ENCODE measurements at regions not wholly inside any gene's neighbourhood (a gene's known extent, or its start where the extent isn't known, plus 50 kb on each side); places are given as distances from the start of the nearest gene placed in this dataset.
"Not testable (repeated sequence)": the region's sequence is repeated elsewhere in the genome, so short reads cannot be mapped to it uniquely, and the experiment has no call there.

DNA sequence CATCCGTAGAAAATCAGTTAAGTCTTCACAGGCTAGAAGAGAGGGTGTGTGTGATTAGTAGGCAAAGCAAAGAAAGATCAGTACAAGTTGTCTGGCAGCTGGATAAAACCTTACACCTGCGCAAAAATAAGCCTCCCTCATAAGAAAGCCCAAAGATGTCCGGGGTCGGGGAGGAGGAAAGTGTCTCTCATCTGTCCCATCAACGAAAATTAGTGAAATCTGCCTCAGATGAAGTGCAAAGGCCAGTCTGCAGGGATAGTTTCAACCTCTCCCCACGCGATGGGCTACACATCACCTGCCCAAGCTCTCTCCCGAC lies 333.9 kb downstream of the SRGAP2C start:
- Histone ChIP-seq H3K27me3 (ENCODE audit: insufficient read depth, insufficient read length) (no peaks in the 10 kb centered on the region), H3K9me3 (ENCODE audit: insufficient read depth, low read length) (0 out of 2 replicates have a peak, but pooled peaks cover 3% of the 10 kb centered on the region), H3K4me3 (ENCODE audit: insufficient read length, low read depth) (peak overlapping the region; percentile 72), H3K4me1 (ENCODE audit: insufficient read depth, insufficient read length) (no peaks in the 10 kb centered on the region), H3K9ac (ENCODE audit: insufficient read length, low read depth) (peak overlapping the region; percentile 84), H3K36me3 (ENCODE audit: insufficient read depth, insufficient read length, low read length) (no peaks in the 10 kb centered on the region)
- TF ChIP-seq ZNF274 (IDR thresholded peaks at IDR 0.05; ENCODE audit: low read depth, low read length): no peak
- no peak for TF ChIP-seq YY1 (IDR thresholded peaks at IDR 0.05; ENCODE audit: insufficient read depth, insufficient read length)
- no peak for TF ChIP-seq SUZ12 (IDR thresholded peaks at IDR 0.05; ENCODE audit: extremely low read depth, insufficient read depth, insufficient read length)
- DNase-seq (ENCODE audit: low read depth, low spot score): no peak

DNA sequence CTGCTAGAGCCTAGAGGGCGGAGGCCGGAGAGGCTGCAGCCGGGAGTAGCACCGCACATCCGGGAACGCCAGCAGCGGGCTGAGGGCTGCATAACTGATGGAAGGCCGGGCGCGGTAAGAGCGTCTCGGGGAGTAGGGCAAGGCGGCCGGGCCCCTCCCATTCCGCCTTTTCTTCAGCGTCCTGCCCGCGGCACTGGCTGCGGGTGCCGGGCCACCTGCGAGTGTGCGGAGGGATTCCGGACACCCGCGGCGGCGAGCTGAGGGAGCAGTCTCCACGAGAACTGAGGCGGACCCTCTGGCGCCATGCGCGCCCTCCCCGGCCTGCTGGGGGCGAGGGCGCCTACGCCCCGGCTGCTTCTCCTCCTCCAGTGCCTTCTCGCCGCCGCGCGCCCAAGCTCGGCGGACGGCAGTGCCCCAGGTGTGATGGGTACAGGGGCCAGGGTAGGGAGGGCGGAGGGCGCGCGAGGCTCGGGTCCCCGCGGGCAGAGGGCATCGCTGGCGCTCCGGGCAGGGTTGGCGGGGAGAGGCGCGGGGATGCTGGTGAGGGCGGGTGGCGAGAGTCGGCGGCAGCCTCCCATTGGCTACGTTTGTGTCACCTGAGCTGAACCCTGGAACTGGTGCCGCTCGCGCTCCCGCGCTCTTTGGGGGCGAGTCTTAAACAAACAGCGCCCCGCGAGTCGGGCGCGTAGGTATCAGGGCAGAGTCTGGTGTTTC lies 334.4 kb downstream of the SRGAP2C start:
- Histone ChIP-seq H3K36me3 (ENCODE audit: insufficient read depth, insufficient read length, low read length) (no peaks in the 10 kb centered on the region), H3K9ac (ENCODE audit: insufficient read length, low read depth) (peak overlapping the region; percentile 84), H3K4me1 (ENCODE audit: insufficient read depth, insufficient read length) (no peaks in the 10 kb centered on the region), H3K9me3 (ENCODE audit: insufficient read depth, low read length) (0 out of 2 replicates have a peak, but pooled peaks cover 3% of the 10 kb centered on the region), H3K27me3 (ENCODE audit: insufficient read depth, insufficient read length) (no peaks in the 10 kb centered on the region), H3K4me3 (ENCODE audit: insufficient read length, low read depth) (peak overlapping the region; percentile 72)
- TF ChIP-seq SUZ12 (IDR thresholded peaks at IDR 0.05; ENCODE audit: extremely low read depth, insufficient read depth, insufficient read length) (no peak), YY1 (IDR thresholded peaks at IDR 0.05; ENCODE audit: insufficient read depth, insufficient read length) (no peak), ZNF274 (IDR thresholded peaks at IDR 0.05; ENCODE audit: low read depth, low read length) (no peak)
- DNase-seq (ENCODE audit: low read depth, low spot score): peak; percentile 85

DNA sequence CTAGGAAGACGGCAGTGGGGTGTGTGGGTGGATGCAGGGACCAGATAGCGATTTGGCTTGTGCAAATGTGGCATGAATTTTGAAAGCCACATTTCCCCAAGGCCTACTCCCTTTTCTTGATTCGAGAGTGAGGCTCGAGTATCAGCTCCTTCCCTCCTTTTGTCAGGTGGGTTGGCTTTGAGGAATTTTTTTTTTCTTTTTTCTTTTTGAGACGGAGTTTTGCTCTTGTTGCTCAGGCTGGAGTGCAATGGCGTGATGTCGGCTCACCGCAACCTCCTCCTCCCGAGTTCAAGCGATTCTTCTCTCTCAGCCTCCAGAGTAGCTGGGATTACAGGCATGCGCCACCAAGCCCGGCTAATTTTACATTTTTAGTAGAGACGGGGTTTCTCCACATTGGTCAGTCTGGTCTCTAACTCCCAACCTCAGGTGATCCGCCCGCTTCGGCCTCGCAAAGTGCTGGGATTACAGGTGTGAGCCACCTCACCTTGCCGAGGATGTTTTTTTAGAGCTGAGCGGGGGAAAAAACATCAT lies 335.0 kb downstream of the SRGAP2C start:
- DNase-seq (ENCODE audit: low read depth, low spot score); H3K27me3 ChIP-seq (ENCODE audit: insufficient read depth, insufficient read length); H3K36me3 ChIP-seq (ENCODE audit: insufficient read depth, insufficient read length, low read length); H3K9me3 ChIP-seq (ENCODE audit: insufficient read depth, low read length); H3K4me1 ChIP-seq (ENCODE audit: insufficient read depth, insufficient read length): not testable (repeated sequence)
- Histone ChIP-seq H3K9ac (ENCODE audit: insufficient read length, low read depth) (peak overlapping the region; percentile 84), H3K4me3 (ENCODE audit: insufficient read length, low read depth) (peak overlapping the region; percentile 72)

DNA sequence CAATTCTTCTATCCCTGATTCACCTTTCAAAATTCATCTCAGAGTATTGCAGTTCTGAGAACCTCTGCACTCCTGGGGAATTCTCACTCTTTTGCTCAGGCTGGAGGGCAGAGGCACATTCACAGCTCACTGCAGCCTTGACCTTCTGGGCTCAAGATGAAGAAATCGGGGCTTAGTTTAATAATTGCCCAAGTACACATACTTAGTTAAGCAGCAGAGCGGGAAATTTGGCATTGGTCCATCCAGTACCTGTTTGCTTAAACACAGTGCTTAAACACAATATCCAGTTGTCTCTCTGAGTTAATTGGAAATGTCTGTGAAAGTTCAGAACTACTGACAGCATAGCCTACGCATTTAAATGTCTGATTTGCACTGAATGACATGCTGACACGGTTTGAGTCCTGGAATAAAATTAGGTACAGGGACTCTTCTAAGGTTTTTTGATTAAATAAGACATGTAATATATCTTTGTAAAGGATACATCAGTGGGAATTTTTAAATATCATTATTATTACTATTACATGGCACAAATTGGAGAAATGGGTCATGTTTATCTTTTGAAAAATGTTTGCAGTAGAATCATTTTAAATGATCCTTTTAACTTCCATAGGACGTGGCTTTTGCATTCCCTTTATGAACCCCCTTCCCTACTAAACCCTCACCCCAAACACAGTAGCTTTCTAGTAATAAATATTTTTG lies 337.4 kb downstream of the SRGAP2C start:
- Histone ChIP-seq H3K4me1 (ENCODE audit: insufficient read depth, insufficient read length) (no peaks in the 10 kb centered on the region), H3K27me3 (ENCODE audit: insufficient read depth, insufficient read length) (no peaks in the 10 kb centered on the region), H3K9ac (ENCODE audit: insufficient read length, low read depth) (no peak overlapping the region), H3K4me3 (ENCODE audit: insufficient read length, low read depth) (no peak overlapping the region), H3K36me3 (ENCODE audit: insufficient read depth, insufficient read length, low read length) (no peaks in the 10 kb centered on the region), H3K9me3 (ENCODE audit: insufficient read depth, low read length) (no peaks in the 10 kb centered on the region)
- no peak for TF ChIP-seq SUZ12 (IDR thresholded peaks at IDR 0.05; ENCODE audit: extremely low read depth, insufficient read depth, insufficient read length)
- DNase-seq (ENCODE audit: low read depth, low spot score): no peak

DNA sequence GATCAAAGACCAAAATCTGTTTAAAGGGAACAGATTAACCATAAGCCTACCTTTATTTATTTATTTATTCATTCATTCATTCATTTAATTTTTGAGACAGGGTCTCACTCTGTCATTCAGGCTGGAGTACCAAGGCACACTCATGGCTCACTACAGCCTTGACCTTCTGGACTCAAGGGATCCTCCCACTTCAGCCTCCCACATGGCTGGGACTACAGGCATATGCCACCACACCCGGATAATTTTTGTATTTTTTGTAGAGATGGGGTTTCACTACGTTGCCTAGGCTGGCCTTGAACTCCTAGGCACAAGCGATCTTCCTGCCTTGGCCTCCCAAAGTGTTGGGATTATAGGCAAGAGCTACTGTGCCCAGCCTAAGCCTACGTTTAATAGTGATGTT lies 338.3 kb downstream of the SRGAP2C start:
- not testable (repeated sequence) for H3K9ac ChIP-seq (ENCODE audit: insufficient read length, low read depth); H3K4me1 ChIP-seq (ENCODE audit: insufficient read depth, insufficient read length); H3K36me3 ChIP-seq (ENCODE audit: insufficient read depth, insufficient read length, low read length); DNase-seq (ENCODE audit: low read depth, low spot score); H3K9me3 ChIP-seq (ENCODE audit: insufficient read depth, low read length); H3K27me3 ChIP-seq (ENCODE audit: insufficient read depth, insufficient read length); H3K4me3 ChIP-seq (ENCODE audit: insufficient read length, low read depth)

DNA sequence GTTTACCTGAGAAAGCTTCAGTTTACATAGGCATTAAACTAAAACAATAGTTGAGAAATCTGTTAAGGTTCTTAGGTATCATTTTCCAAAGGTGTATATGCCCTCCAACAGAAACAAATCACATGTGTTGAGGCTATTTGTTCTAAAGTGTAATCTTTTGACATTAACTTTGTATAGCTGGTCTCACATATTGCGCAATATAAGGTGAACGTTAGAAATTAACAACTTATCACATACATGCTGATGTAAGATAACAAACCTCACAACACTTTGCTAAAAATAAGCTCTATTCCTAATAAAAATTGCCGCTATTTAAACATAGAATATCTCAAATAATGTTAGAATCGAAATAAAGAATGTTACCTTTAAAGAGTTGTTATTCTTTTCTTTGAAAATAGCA lies 340.6 kb downstream of the SRGAP2C start:
- Histone ChIP-seq H3K36me3 (ENCODE audit: insufficient read depth, insufficient read length, low read length) (no peaks in the 10 kb centered on the region), H3K4me3 (ENCODE audit: insufficient read length, low read depth) (no peak overlapping the region), H3K9me3 (ENCODE audit: insufficient read depth, low read length) (no peaks in the 10 kb centered on the region), H3K27me3 (ENCODE audit: insufficient read depth, insufficient read length) (no peaks in the 10 kb centered on the region), H3K4me1 (ENCODE audit: insufficient read depth, insufficient read length) (no peaks in the 10 kb centered on the region), H3K9ac (ENCODE audit: insufficient read length, low read depth) (no peak overlapping the region)
- TF ChIP-seq ZNF274 (IDR thresholded peaks at IDR 0.05; ENCODE audit: low read depth, low read length) (no peak), YY1 (IDR thresholded peaks at IDR 0.05; ENCODE audit: insufficient read depth, insufficient read length) (no peak), SUZ12 (IDR thresholded peaks at IDR 0.05; ENCODE audit: extremely low read depth, insufficient read depth, insufficient read length) (no peak)
- no peak for DNase-seq (ENCODE audit: low read depth, low spot score)

DNA sequence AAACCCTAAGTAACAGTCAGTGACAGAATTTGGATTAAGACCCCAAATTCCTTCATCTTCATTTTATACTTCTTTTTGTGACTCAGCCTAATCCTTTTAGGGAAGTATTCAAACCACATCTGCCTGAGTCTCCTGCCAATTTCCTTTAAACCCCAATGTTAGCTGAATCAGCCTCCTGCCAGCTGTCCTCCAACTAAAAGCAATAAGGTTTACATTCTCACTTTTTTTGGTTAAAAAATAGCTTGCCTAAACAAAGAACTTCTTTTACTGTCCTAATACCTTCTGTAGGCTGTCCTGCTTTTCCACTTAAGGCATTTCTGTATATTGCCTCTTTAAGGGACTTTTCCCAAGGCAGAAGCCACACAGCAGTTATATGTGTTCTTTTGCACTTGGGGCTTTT lies 344.2 kb downstream of the SRGAP2C start:
- DNase-seq (ENCODE audit: low read depth, low spot score); H3K4me1 ChIP-seq (ENCODE audit: insufficient read depth, insufficient read length); H3K9me3 ChIP-seq (ENCODE audit: insufficient read depth, low read length); H3K27me3 ChIP-seq (ENCODE audit: insufficient read depth, insufficient read length); H3K4me3 ChIP-seq (ENCODE audit: insufficient read length, low read depth); H3K36me3 ChIP-seq (ENCODE audit: insufficient read depth, insufficient read length, low read length); H3K9ac ChIP-seq (ENCODE audit: insufficient read length, low read depth): not testable (repeated sequence)

DNA sequence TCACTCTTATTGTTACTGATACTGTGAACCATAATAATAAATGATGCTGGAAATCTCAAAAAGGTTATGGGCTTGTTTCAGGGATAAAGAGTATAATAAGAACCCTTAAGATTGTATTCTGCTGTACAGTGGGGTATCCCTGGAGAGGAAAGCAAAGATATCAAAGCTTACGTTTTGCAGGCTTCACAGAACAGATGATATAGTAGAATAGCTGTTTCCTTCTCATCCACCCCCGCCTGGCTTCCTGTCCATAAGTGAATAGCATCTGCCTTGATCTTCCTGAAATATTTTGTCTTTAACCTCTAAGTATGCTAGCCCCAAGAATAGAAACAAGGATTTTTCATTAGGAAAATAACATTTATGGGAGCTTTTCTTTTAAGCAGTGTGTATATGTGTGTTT lies 345.3 kb downstream of the SRGAP2C start:
- not testable (repeated sequence) for H3K4me3 ChIP-seq (ENCODE audit: insufficient read length, low read depth); H3K27me3 ChIP-seq (ENCODE audit: insufficient read depth, insufficient read length); H3K4me1 ChIP-seq (ENCODE audit: insufficient read depth, insufficient read length); DNase-seq (ENCODE audit: low read depth, low spot score); H3K9ac ChIP-seq (ENCODE audit: insufficient read length, low read depth); H3K9me3 ChIP-seq (ENCODE audit: insufficient read depth, low read length); H3K36me3 ChIP-seq (ENCODE audit: insufficient read depth, insufficient read length, low read length)

DNA sequence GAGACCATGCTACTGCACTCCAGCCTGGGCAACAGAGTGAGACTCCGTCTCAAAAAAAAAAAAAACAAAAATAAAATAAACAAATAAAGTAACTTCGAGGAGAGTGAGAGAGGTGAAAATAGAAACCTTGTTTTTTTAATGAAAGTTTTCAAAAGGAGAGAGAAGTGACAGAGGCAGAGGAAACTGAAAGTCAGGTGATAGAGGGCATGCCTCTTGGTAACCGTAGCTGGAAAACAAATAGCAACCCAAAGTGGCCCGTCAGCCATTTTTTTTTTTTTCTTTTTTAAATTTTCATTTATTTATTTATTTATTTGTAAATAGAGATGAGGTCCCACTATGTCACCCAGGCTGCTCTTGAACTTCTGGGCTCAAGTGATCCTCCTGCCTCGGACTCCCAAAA lies 347.0 kb downstream of the SRGAP2C start:
- H3K9ac ChIP-seq (ENCODE audit: insufficient read length, low read depth); H3K4me3 ChIP-seq (ENCODE audit: insufficient read length, low read depth); DNase-seq (ENCODE audit: low read depth, low spot score); H3K27me3 ChIP-seq (ENCODE audit: insufficient read depth, insufficient read length); H3K4me1 ChIP-seq (ENCODE audit: insufficient read depth, insufficient read length); H3K9me3 ChIP-seq (ENCODE audit: insufficient read depth, low read length); H3K36me3 ChIP-seq (ENCODE audit: insufficient read depth, insufficient read length, low read length): not testable (repeated sequence)

DNA sequence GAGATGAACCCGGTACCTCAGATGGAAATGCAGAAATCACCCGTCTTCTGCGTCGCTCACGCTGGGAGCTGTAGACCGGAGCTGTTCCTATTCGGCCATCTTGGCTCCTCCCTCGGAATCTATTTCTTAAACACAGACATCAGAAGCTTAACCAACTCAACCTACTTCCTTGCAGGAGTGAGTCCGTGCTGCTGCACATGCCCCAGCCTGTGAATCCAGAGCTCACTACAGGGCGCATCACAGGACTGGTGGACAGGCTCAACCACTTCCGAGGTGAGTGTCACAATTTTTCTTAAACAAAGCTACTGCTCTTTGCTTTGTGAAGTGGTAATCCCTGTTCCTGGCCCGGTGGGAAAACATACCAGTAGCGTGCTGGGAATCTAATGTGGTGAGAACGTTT lies 353.4 kb downstream of the SRGAP2C start:
- peak overlapping the region; percentile 27 for H3K4me3 ChIP-seq (ENCODE audit: insufficient read length, low read depth)
- H3K9me3 ChIP-seq (ENCODE audit: insufficient read depth, low read length): peaks cover 10% of the 10 kb centered on the region; the same call in 1 of the 2 replicates
- peak overlapping the region; percentile 6 for H3K9ac ChIP-seq (ENCODE audit: insufficient read length, low read depth)
- not testable (repeated sequence) for H3K4me1 ChIP-seq (ENCODE audit: insufficient read depth, insufficient read length); H3K27me3 ChIP-seq (ENCODE audit: insufficient read depth, insufficient read length); H3K36me3 ChIP-seq (ENCODE audit: insufficient read depth, insufficient read length, low read length)
- DNase-seq (ENCODE audit: low read depth, low spot score): peak; percentile 28
